Brain microvascular endothelial cell (primary cell): ENCODE measurements at regions not wholly inside any gene's neighbourhood (a gene's known extent, or its start where the extent isn't known, plus 50 kb on each side); places are given as distances from the start of the nearest gene placed in this dataset.
A peak's percentile ranks its signal among the peaks of the same experiment; 100 is the strongest.
"Not testable (repeated sequence)": the region's sequence is repeated elsewhere in the genome, so short reads cannot be mapped to it uniquely, and the experiment has no call there.

ENCODE experiments used
- DNase-seq: peaks from one replicate; pipeline ENCODE4 v3.0.0-alpha.2; 2020
- H3K27ac ChIP-seq: fragments of 250-450 bp; sonication (Bioruptor Pico); 2 replicates; pipeline ENCODE4 v1.5.1; 2020; ENCODE audit warnings: mild to moderate bottlenecking, moderate library complexity
- H3K27me3 ChIP-seq: fragments of 250-450 bp; sonication (Bioruptor Pico); replicated peaks from 2 replicates; pipeline ENCODE4 v1.5.1; 2020; ENCODE audit warnings: mild to moderate bottlenecking
- H3K36me3 ChIP-seq: fragments of 250-450 bp; sonication (Bioruptor Pico); replicated peaks from 2 replicates; pipeline ENCODE4 v1.5.1; 2020; ENCODE audit warnings: mild to moderate bottlenecking
- H3K4me3 ChIP-seq: 2 replicates; pipeline ENCODE4 v1.5.1; 2011; ENCODE audit warnings: low read depth, mild to moderate bottlenecking, control low read depth, low read length, moderate library complexity
- in situ Hi-C: cut with HindIII; loops from 2 replicates; pipeline ENCODE4 v1.10.0; 2017; ENCODE audit warnings: low sequenced_read_pairs, low pct_ligation_motif_present
- TF ChIP-seq, protein P1 (sequence below): IDR thresholded peaks from 2 replicates; pipeline ENCODE4 v1.5.1; 2011; ENCODE audit warnings: low read depth, mild to moderate bottlenecking, moderate library complexity, low read length, control low read depth, inconsistent platforms; ENCODE audit errors: missing control alignments

DNA sequence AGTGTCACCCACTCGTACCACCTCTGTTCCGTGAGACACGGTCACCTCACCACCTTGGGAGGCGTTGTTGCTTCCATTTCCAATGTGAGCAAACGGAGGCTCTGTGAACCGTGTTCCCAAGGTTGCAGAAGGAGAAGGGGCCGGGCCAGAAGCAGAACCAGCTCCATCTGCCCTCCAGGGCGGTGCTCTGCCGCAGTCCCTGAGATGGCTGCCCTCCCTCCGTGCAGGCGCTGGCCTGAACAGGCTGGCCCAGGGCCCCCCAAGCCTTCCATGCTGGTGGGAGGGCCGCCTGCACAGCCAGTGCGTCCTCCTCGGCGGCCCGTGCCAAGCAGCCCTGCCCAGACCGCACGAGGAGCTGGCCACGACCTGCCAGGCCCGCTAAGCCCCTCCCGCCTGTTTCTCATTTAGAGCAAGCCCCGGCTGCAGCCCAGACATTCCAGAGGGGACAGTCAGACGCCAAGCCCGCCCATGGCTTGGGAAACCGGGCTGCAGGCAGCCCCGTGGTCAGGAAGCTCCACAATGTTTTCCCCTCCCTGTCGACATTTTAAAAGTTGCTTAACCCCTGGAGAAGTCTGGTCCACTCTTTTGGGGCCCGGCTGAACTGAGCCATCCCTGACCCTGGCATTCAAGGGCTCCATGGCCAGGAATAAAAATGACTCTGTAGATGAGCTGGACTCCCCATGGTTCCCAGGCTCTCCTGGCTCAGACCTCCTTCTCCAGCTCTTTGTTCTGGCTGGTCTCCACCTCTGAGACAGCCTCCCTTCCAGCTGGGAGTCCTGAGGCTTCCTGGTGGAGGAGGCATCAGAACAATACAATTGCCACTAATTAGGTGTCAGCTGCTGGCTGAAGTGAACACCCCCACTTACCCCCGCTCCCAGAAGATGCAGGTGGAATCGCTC is 236.0 kb downstream of the BCL11B start:
- Histone ChIP-seq H3K27ac (peak overlapping the region; percentile 62), H3K36me3 (no peaks in the 10 kb centered on the region), H3K4me3 (no peak overlapping the region), H3K27me3 (no peaks in the 10 kb centered on the region)
- in situ Hi-C loops: no loop called here
- TF ChIP-seq, protein P1, sequence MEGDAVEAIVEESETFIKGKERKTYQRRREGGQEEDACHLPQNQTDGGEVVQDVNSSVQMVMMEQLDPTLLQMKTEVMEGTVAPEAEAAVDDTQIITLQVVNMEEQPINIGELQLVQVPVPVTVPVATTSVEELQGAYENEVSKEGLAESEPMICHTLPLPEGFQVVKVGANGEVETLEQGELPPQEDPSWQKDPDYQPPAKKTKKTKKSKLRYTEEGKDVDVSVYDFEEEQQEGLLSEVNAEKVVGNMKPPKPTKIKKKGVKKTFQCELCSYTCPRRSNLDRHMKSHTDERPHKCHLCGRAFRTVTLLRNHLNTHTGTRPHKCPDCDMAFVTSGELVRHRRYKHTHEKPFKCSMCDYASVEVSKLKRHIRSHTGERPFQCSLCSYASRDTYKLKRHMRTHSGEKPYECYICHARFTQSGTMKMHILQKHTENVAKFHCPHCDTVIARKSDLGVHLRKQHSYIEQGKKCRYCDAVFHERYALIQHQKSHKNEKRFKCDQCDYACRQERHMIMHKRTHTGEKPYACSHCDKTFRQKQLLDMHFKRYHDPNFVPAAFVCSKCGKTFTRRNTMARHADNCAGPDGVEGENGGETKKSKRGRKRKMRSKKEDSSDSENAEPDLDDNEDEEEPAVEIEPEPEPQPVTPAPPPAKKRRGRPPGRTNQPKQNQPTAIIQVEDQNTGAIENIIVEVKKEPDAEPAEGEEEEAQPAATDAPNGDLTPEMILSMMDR: peak; percentile 30
- peak; percentile 84 for DNase-seq

DNA sequence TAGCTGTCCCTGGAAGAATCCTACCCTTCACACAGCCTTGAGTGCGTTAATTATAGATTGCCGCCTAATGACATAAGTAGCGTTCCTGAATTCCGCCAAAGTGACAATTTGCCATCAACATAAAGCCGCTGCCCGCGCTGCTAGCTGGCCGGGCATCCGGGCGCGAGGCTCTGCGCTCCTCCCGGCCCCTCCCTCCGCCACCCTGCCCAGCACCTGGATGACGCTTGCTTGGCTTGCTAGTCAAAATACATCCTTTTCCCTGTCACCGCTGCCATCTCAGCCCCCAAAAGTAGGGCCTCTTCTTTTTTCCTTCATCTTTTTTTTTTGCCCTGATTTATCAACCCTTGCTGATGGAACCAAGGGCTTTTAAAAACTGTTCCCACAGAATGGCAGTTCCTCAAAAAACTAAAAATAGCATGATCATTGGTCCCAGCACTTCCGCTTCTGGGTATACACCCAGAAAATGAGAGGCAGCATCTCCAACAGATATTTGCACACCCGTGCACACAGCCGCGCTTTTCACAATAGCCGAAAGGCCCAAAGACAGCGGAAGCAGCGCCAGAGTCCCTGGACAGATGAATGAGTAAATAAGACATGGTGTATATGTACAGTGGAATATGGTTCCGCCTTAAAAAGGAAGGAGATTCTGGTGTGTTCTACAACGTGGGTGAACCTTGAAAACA is 235.2 kb downstream of the BCL11B start:
- Histone ChIP-seq H3K27me3 (no peaks in the 10 kb centered on the region), H3K27ac (peak overlapping the region; percentile 62), H3K36me3 (no peaks in the 10 kb centered on the region), H3K4me3 (no peak overlapping the region)
- DNase-seq: no peak
- in situ Hi-C loops: no loop called here
- TF ChIP-seq, protein P1: no peak

DNA sequence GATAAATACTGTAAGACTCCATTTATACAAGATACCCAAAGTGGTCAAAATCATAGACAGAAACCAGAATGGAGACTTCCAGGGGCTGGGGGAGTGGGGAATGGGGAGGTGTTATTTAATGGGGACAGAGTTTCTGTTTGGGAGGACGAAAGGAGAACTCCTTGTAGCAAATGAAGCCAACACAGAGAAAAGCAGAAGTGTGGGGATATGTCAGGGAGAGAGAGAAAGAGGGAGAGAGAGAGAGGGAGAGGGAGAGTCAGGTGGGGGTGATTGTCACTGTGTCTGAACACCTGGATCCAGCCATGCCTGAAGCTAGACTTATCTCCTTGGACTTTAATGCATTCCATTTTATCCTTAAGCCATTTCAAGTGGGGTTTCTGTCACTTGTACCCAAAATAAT is 234.7 kb downstream of the BCL11B start:
- in situ Hi-C loops, H3K27me3 ChIP-seq: not testable (repeated sequence)

DNA sequence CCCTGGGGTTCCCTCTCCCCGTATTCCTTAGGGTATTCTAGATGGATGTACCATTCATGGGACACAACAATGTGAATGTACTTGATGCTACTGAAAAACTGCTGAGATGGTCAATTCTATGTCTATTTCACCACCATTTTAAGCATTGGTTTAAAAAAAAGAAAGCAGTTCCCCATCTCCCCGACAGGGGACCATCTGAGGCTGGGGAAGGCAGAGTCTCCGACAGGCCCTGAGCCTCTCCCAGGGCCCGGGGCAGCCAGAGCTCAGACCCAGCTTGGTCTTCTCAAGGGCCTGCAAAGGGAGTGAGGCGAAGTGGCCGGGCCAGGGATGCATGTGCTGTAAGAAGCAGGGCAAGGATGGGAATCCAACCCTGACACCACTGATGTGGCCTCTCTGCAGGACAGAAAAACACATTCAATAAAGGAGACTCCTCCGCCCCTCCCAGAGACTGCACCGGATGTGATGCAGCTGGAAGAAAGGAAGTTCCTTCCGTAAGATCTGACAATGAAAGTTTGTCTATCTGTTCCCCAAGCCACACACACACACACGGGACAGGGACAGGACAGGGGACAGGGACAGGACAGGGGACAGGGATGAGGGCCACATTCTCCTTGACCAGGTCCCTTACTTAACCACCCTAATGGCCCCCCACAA is 234.1 kb downstream of the BCL11B start:
- Histone ChIP-seq H3K4me3 (no peak overlapping the region), H3K36me3 (no peaks in the 10 kb centered on the region), H3K27me3 (no peaks in the 10 kb centered on the region), H3K27ac (peak overlapping the region; percentile 23)
- DNase-seq: no peak
- in situ Hi-C loops: no loop called here
- TF ChIP-seq, protein P1: peak; percentile 35

More for the DNA sequence above, 234.7 kb downstream of the BCL11B start:
- not testable (repeated sequence) for DNase-seq, H3K36me3 ChIP-seq, H3K4me3 ChIP-seq, H3K27ac ChIP-seq

DNA sequence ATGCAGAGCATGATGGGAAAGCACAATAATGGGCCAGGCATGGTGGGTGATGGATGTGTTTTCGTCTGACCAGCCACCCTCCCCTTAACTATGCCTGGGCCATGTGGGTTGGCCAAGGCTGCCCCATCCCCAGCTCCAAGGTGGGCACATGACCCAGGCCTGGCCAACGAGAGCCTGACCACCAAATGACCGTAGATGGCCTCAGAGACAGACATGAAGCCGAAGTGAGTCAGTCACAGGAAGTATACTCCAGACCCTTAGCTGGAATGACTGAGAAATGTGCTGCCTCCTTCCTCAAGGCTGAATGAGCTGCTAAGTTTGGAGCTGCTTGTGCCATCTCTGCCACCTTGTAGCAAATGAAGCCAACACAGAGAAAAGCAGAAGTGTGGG is 233.6 kb downstream of the BCL11B start:
- peak; percentile 49 for DNase-seq
- TF ChIP-seq, protein P1: no peak
- H3K4me3 ChIP-seq: no peak overlapping the region

More for the DNA sequence above, 233.6 kb downstream of the BCL11B start:
- Histone ChIP-seq H3K27me3 (no peaks in the 10 kb centered on the region), H3K27ac (peak overlapping the region; percentile 23), H3K36me3 (no peaks in the 10 kb centered on the region)
- in situ Hi-C loops: no loop called here
